Osteoblast (primary cell): ENCODE measurements at regions not wholly inside any gene's neighbourhood (a gene's known extent, or its start where the extent isn't known, plus 50 kb on each side); places are given as distances from the start of the nearest gene placed in this dataset.

Experiments used
- DNase-seq: peaks from one replicate; pipeline ENCODE4 v3.0.0; 2011; ENCODE audit warnings: low spot score, mixed read lengths; ENCODE audit not compliant: insufficient read length; ENCODE audit errors: missing footprints
- H2AFZ ChIP-seq: 2 replicates; pipeline ENCODE4 v1.6.0; 2011; ENCODE audit warnings: mild to moderate bottlenecking, low read length
- H3K27ac ChIP-seq: 2 replicates; pipeline ENCODE4 v1.5.1; 2011; ENCODE audit warnings: mild to moderate bottlenecking, low read depth, low read length, moderate library complexity
- H3K27me3 ChIP-seq: 2 replicates; pipeline ENCODE4 v1.6.0; 2012; ENCODE audit warnings: mild to moderate bottlenecking, control low read depth, inconsistent platforms, low read length, moderate library complexity; ENCODE audit not compliant: insufficient read depth
- H3K36me3 ChIP-seq: 2 replicates; pipeline ENCODE4 v1.5.1; 2011; ENCODE audit warnings: mild to moderate bottlenecking, low read length, control low read depth, moderate library complexity; ENCODE audit not compliant: insufficient read depth
- H3K4me1 ChIP-seq: 2 replicates; pipeline ENCODE4 v1.5.1; 2011; ENCODE audit warnings: mild to moderate bottlenecking, low read length, control low read depth, moderate library complexity; ENCODE audit not compliant: insufficient read depth
- H3K4me2 ChIP-seq: 2 replicates; pipeline ENCODE4 v1.6.0; 2011; ENCODE audit warnings: mild to moderate bottlenecking, low read length; ENCODE audit not compliant: insufficient read depth
- H3K4me3 ChIP-seq: fragments of 200-600 bp; sonication (generic); 3 replicates; pipeline ENCODE4 v1.5.1; 2012; ENCODE audit warnings: mild to moderate bottlenecking, low read length, inconsistent platforms; ENCODE audit not compliant: insufficient read depth
- H3K79me2 ChIP-seq: 2 replicates; pipeline ENCODE4 v1.6.0; 2012; ENCODE audit warnings: mild to moderate bottlenecking, low read length, control low read depth, inconsistent platforms; ENCODE audit not compliant: insufficient read depth
- H3K9me3 ChIP-seq: 2 replicates; pipeline ENCODE4 v1.5.1; 2011; ENCODE audit warnings: low read depth, low read length, control low read depth
- H4K20me1 ChIP-seq: 2 replicates; pipeline ENCODE4 v1.6.0; 2012; ENCODE audit warnings: mild to moderate bottlenecking, low read length, control low read depth; ENCODE audit not compliant: insufficient read depth
- TF ChIP-seq, protein P1 (sequence below): IDR thresholded peaks from 2 replicates; pipeline ENCODE4 v1.5.1; 2011; ENCODE audit warnings: mild to moderate bottlenecking, low read depth, low read length, moderate library complexity; ENCODE audit errors: extremely low read depth

DNA sequence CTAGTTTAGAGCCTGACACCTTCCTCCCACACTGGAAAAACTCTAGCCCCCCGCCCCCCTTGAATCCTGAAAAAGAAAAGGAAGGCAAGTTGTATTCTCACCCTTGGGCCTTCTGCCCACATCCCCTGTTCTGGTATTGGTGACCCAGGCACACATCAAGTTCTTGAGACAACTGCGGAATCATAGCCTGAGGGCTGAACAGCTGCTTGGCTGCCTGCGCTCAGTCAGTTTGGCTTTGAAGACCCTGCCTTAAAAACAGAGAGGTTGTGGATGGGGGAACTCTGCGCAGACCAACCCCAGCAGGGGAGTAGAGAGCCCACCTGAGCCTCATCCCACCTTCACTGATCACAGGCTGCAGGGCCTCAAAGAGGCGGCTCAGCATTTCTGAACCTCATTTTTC lies 229.2 kb downstream of the ANAPC1 start:
- TF ChIP-seq, protein P1, sequence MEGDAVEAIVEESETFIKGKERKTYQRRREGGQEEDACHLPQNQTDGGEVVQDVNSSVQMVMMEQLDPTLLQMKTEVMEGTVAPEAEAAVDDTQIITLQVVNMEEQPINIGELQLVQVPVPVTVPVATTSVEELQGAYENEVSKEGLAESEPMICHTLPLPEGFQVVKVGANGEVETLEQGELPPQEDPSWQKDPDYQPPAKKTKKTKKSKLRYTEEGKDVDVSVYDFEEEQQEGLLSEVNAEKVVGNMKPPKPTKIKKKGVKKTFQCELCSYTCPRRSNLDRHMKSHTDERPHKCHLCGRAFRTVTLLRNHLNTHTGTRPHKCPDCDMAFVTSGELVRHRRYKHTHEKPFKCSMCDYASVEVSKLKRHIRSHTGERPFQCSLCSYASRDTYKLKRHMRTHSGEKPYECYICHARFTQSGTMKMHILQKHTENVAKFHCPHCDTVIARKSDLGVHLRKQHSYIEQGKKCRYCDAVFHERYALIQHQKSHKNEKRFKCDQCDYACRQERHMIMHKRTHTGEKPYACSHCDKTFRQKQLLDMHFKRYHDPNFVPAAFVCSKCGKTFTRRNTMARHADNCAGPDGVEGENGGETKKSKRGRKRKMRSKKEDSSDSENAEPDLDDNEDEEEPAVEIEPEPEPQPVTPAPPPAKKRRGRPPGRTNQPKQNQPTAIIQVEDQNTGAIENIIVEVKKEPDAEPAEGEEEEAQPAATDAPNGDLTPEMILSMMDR: no peak
- Histone ChIP-seq H3K4me2 (no peak overlapping the region), H3K4me1 (peaks cover 10% of the 10 kb centered on the region), H3K27me3 (peaks cover 11% of the 10 kb centered on the region), H2AFZ (no peak overlapping the region), H3K27ac (no peak overlapping the region), H4K20me1 (no peaks in the 10 kb centered on the region), H3K4me3 (no peak overlapping the region), H3K79me2 (no peaks in the 10 kb centered on the region), H3K36me3 (no peaks in the 10 kb centered on the region), H3K9me3 (no peaks in the 10 kb centered on the region)
- no peak for DNase-seq

DNA sequence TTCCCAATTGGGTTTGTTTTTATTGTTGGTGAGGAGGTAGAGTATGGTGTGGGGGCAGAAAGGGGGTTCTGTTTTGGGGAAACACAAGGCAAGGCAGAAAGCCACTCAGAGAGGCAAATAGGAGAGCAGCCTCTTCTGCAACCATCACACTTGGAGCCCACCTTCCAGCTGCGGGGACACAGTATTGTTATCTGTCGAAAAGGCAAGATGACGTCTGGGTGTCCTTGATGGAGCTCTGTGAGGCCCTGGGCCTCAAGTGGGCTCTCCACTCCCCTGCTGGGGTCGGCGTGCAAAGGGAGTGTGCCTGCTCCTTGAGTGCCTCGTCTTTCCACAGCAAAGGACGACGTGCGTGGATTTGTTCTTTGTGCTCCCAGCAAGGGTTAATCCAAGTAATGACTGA lies 227.6 kb downstream of the ANAPC1 start:
- H3K79me2 ChIP-seq: no peaks in the 10 kb centered on the region
- TF ChIP-seq, protein P1: no peak
- peaks cover 16% of the 10 kb centered on the region for H3K4me1 ChIP-seq
- no peaks in the 10 kb centered on the region for H4K20me1 ChIP-seq
- no peak overlapping the region for H3K4me2 ChIP-seq
- H3K27me3 ChIP-seq: peaks cover 11% of the 10 kb centered on the region
- no peak overlapping the region for H3K4me3 ChIP-seq
- no peaks in the 10 kb centered on the region for H3K36me3 ChIP-seq
- no peaks in the 10 kb centered on the region for H3K9me3 ChIP-seq
- no peak overlapping the region for H2AFZ ChIP-seq
- no peak overlapping the region for H3K27ac ChIP-seq
- no peak for DNase-seq

DNA sequence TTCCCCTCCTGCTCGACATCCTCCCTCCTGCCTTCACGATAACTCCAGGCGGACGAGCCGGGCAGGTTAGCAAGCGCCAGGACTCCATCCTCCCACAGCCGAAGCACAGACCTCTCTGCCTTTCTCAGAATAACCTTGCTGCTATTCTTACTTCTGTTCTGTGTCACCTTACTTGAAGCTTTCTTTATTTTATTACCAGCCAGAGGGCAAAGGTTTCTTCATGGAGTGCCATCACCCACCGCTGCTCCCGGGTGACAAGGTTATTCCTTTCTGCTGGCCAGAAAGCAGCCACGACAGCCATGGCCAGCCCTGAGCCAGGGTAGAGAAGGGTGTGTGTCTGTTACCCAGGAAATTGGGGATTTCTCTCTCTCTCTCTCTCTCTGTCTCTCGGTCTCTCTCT lies 227.1 kb downstream of the ANAPC1 start:
- Histone ChIP-seq H3K4me3 (no peak overlapping the region), H2AFZ (no peak overlapping the region), H3K9me3 (no peaks in the 10 kb centered on the region), H3K4me2 (no peak overlapping the region), H3K4me1 (peaks cover 20% of the 10 kb centered on the region), H3K36me3 (no peaks in the 10 kb centered on the region), H3K27me3 (peaks cover 11% of the 10 kb centered on the region), H3K79me2 (no peaks in the 10 kb centered on the region), H4K20me1 (no peaks in the 10 kb centered on the region), H3K27ac (no peak overlapping the region)
- TF ChIP-seq, protein P1: no peak
- DNase-seq: no peak

DNA sequence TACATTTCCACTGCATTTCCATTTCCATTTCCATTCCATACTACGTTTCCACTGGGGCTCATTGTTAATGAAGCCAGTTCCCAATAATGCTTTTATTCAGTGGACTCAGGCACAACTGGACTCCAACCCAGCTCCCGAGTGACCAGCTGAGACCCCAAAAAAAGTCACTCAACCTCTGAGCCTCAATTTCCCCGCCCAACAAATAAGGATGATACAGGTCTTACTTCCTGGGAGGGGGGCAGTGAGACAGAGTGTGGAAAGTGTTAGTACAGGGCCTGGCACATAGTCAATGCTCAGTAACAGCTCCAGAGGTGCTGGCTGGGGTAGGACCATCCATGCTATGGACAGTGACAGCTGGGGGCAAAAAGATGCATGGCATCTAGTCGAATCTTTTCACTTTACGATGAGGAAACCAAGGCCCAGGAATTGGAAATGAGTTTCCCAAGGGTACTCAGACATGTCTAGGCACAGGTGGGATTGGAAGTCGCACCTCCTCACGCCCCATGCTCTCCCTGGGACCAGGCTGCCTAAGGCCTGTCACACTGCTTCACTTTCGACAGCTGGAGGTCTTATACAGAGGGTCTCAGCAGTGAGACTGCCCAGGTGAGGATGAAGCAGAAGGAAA lies 226.5 kb downstream of the ANAPC1 start:
- Histone ChIP-seq H2AFZ (no peak overlapping the region), H3K4me3 (no peak overlapping the region), H3K9me3 (no peaks in the 10 kb centered on the region), H3K79me2 (no peaks in the 10 kb centered on the region), H4K20me1 (no peaks in the 10 kb centered on the region), H3K27me3 (peaks cover 11% of the 10 kb centered on the region), H3K36me3 (no peaks in the 10 kb centered on the region), H3K4me1 (peaks cover 25% of the 10 kb centered on the region), H3K4me2 (no peak overlapping the region), H3K27ac (no peak overlapping the region)
- TF ChIP-seq, protein P1: no peak
- no peak for DNase-seq
